Vagina (tissue), 2 donors: ENCODE measurements at regions not wholly inside any gene's neighbourhood (a gene's known extent, or its start where the extent isn't known, plus 50 kb on each side); places are given as distances from the start of the nearest gene placed in this dataset.
A peak's percentile ranks its signal among the peaks of the same experiment; 100 is the strongest.
"Not testable (repeated sequence)": the region's sequence is repeated elsewhere in the genome, so short reads cannot be mapped to it uniquely, and the experiment has no call there.

Source experiments
- DNase-seq, 2 donors: peaks; one replicate each; pipeline ENCODE4 v3.0.0-alpha.2; 2017; ENCODE audit errors: extremely low spot score in 2 of 2
- H3K27ac ChIP-seq: fragments of 200-600 bp; sonication (generic); one replicate; pipeline ENCODE4 v1.5.1; 2019
- H3K27me3 ChIP-seq: fragments of 200-600 bp; sonication (generic); one replicate; pipeline ENCODE4 v1.5.1; 2019
- H3K36me3 ChIP-seq, 2 donors: fragments of 200-600 bp; sonication (generic); one replicate each; pipeline ENCODE4 v1.5.1; 2017 to 2019
- H3K4me1 ChIP-seq: fragments of 200-600 bp; sonication (generic); one replicate; pipeline ENCODE4 v1.5.1; 2019
- H3K4me3 ChIP-seq, 2 donors: fragments of 200-600 bp; sonication (generic); 1 replicate in 1 of 2; 2 replicates in 1 of 2; pipeline ENCODE4 v1.5.1; 2016 to 2019
- H3K9me3 ChIP-seq: fragments of 200-600 bp; sonication (generic); one replicate; pipeline ENCODE4 v1.5.1; 2019
- CTCF ChIP-seq, 3 experiments: fragments of 450-650 bp in 2 of 3; fragments of 200-600 bp in 1 of 3; sonication (generic) in 1 of 3; IDR thresholded peaks; one replicate each; pipeline ENCODE4 v1.5.1; 2017 to 2019; ENCODE audit warnings: antibody characterized with exemption in 3 of 3, mild to moderate bottlenecking in 2 of 3, moderate library complexity in 2 of 3
- POLR2A ChIP-seq, 2 donors: fragments of 450-650 bp; IDR thresholded peaks; one replicate each; pipeline ENCODE4 v1.6.1; 2017; ENCODE audit warnings: antibody characterized with exemption in 2 of 2, mild to moderate bottlenecking in 2 of 2, moderate library complexity in 2 of 2
- POLR2AphosphoS5 ChIP-seq, 2 donors: sonication (generic); formaldehyde crosslinking; IDR thresholded peaks; one replicate each; pipeline ENCODE4 v1.9.0; 2017; ENCODE audit warnings: antibody characterized with exemption in 2 of 2, mild to moderate bottlenecking in 2 of 2, low read depth in 1 of 2; ENCODE audit not compliant: insufficient read depth in 1 of 2
- intact Hi-C: fragments of 100-400 bp; cut with DNase I; formaldehyde crosslinking; loops from one replicate; pipeline ENCODE4 v1.15.1; 2023

GRCh38 chr3:190968616-190969015 lies 106.1 kb upstream of the GMNC start:
- no peaks in the 10 kb centered on the region for H3K27me3 ChIP-seq
- H3K4me1 ChIP-seq = no peaks in the 10 kb centered on the region
- no peak overlapping the region for H3K4me3 ChIP-seq
- H3K36me3 ChIP-seq = no peaks in the 10 kb centered on the region
- no peak overlapping the region for H3K27ac ChIP-seq
- intact Hi-C loops = no loop called here
- DNase-seq = no peak
- no peaks in the 10 kb centered on the region for H3K9me3 ChIP-seq
- TF ChIP-seq CTCF (IDR thresholded peaks at IDR 0.05) = no peak
- peak in 1 of 2 donors; percentile 39 for TF ChIP-seq POLR2AphosphoS5 (IDR thresholded peaks at IDR 0.05; ENCODE audit: insufficient read depth in 1 of 2, low read depth in 1 of 2)
- TF ChIP-seq POLR2A (IDR thresholded peaks at IDR 0.05) = no peak

DNA sequence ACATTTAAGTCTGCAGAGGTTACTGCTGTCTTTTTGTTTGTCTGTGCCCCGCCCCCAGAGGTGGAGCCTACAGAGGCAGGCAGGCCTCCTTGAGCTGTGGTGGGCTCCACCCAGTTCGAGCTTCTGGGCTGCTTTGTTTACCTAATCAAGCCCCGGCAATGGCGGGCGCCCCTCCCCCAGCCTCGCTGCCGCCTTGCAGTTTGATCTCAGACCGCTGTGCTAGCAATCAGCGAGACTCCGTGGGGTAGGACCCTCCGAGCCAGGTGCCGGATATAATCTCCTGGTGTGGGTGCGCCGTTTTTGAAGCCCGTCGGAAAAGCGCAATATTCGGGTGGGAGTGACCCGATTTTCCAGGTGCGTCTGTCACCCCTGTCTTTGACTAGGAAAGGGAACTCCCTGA lies 102.4 kb upstream of the GMNC start:
- H3K4me3 ChIP-seq, H3K27me3 ChIP-seq, intact Hi-C loops: not testable (repeated sequence)

GRCh38 chr3:190959077-190959476 lies 96.6 kb upstream of the GMNC start:
- Histone ChIP-seq H3K27me3 (no peaks in the 10 kb centered on the region), H3K27ac (no peak overlapping the region), H3K36me3 (no peaks in the 10 kb centered on the region), H3K9me3 (no peaks in the 10 kb centered on the region), H3K4me1 (no peaks in the 10 kb centered on the region), H3K4me3 (no peak overlapping the region)
- no peak for DNase-seq
- no peak for TF ChIP-seq POLR2AphosphoS5 (IDR thresholded peaks at IDR 0.05; ENCODE audit: insufficient read depth in 1 of 2, low read depth in 1 of 2)
- no peak for TF ChIP-seq CTCF (IDR thresholded peaks at IDR 0.05)
- no peak for TF ChIP-seq POLR2A (IDR thresholded peaks at IDR 0.05)
- intact Hi-C loops = no loop called here

More for the DNA sequence above, 102.4 kb upstream of the GMNC start:
- not testable (repeated sequence) for H3K27ac ChIP-seq, H3K36me3 ChIP-seq, DNase-seq, H3K4me1 ChIP-seq, H3K9me3 ChIP-seq

DNA sequence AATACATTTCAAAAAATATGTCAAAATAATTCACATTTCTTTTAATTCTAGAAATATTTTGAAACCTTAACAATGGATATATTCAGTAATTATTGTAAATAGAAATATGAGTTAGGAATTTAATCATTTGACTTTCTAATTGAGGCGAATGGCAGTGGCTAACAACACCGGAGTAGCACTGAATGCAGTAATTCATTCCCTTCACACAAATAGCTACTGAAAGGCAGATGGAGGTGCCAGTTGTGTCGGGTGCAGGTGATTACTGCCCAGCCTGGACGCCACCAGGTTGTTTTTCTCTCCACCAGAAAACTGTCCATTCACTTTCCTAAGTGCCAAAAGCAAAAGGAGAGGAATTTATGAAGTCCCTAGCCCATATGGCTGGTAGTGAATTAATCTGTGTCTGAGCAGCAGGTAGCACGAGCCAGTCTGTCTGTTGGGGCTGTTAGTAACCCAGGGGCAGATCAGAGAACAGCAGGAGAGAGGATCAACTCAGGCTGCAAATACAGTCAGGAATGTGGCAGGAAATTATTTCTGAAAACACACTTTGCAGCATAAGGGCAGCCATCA lies 79.3 kb upstream of the GMNC start:
- no peaks in the 10 kb centered on the region for H3K9me3 ChIP-seq

DNA sequence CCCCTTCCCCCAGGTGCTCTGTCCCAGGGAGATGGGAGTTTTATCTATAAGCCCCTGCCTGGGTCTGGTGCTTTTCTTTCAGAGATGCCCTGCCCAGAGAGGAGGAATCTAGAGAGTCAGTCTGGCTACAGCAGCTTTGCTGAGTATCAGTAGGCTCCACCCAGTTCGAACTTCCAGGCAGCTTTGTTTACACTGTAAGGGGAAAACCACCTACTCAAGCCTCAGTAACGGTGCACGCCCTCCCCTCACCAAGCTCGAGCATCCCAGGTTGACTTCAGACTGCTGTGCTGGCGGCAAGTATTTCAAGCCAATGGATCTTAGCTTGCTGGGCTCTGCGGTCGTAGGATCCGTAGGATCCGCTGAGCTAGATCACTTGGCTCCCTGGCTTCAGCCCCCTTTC lies 72.1 kb upstream of the GMNC start:
- DNase-seq, H3K4me3 ChIP-seq, H3K4me1 ChIP-seq, H3K27me3 ChIP-seq, H3K9me3 ChIP-seq, intact Hi-C loops, H3K36me3 ChIP-seq, H3K27ac ChIP-seq: not testable (repeated sequence)

More for the DNA sequence above, 79.3 kb upstream of the GMNC start:
- no peak overlapping the region for H3K4me3 ChIP-seq
- TF ChIP-seq POLR2AphosphoS5 (IDR thresholded peaks at IDR 0.05; ENCODE audit: insufficient read depth in 1 of 2, low read depth in 1 of 2) = no peak
- no peak for TF ChIP-seq CTCF (IDR thresholded peaks at IDR 0.05)
- TF ChIP-seq POLR2A (IDR thresholded peaks at IDR 0.05) = no peak
- intact Hi-C loops = no loop called here
- H3K4me1 ChIP-seq = no peaks in the 10 kb centered on the region
- DNase-seq = no peak
- no peaks in the 10 kb centered on the region for H3K27me3 ChIP-seq
- no peaks in the 10 kb centered on the region for H3K36me3 ChIP-seq
- no peak overlapping the region for H3K27ac ChIP-seq

DNA sequence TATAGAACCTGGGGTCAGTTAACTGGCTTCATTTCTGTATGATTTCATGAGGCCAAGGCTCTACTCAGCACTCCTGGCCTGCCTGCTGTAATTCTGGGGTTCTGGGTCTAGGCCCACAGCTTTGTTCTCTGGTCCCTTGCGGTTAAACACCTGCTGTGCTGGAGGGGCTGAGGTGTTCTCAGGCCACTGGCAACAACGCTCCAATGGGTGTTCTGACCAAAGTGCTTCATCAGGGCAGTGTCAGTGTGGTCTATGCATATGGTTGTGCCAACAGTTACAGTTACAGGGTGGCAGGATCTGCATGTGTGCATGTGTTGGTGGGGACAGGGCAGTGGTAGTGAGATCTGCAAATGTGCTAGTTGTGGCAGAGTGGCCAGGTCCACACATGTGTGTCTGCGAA lies 64.1 kb upstream of the GMNC start:
- Histone ChIP-seq H3K9me3 (no peaks in the 10 kb centered on the region), H3K4me1 (no peaks in the 10 kb centered on the region), H3K4me3 (no peak overlapping the region), H3K36me3 (no peaks in the 10 kb centered on the region), H3K27ac (no peak overlapping the region), H3K27me3 (no peaks in the 10 kb centered on the region)
- DNase-seq = no peak
- intact Hi-C loops = no loop called here
- TF ChIP-seq POLR2AphosphoS5 (IDR thresholded peaks at IDR 0.05; ENCODE audit: insufficient read depth in 1 of 2, low read depth in 1 of 2) = no peak
- TF ChIP-seq POLR2A (IDR thresholded peaks at IDR 0.05) = no peak
- no peak for TF ChIP-seq CTCF (IDR thresholded peaks at IDR 0.05)
